Epidermal melanocyte (primary cell): ENCODE measurements at regions not wholly inside any gene's neighbourhood (a gene's known extent, or its start where the extent isn't known, plus 50 kb on each side); places are given as distances from the start of the nearest gene placed in this dataset.

ENCODE experiments used
- DNase-seq: peaks from one replicate; pipeline ENCODE4 v3.0.0; 2011; ENCODE audit warnings: low spot score; ENCODE audit not compliant: insufficient read length

GRCh38 chr1:30610917-30611316 is 112.5 kb downstream of the MATN1 start:
- DNase-seq = no peak

- no peak for DNase-seq
Measured at GRCh38 chr1:30609999-30610345, 113.4 kb downstream of the MATN1 start.

GRCh38 chr1:30609336-30609998 is 113.9 kb downstream of the MATN1 start:
- DNase-seq = no peak

- no peak for DNase-seq
Measured at GRCh38 chr1:30607723-30608122, 115.7 kb downstream of the MATN1 start.

- DNase-seq = no peak
Measured at GRCh38 chr1:30606166-30606565, 117.2 kb downstream of the MATN1 start.

- no peak for DNase-seq
Measured at GRCh38 chr1:30605441-30605920, 117.9 kb downstream of the MATN1 start.

GRCh38 chr1:30604801-30605440 is 118.5 kb downstream of the MATN1 start:
- no peak for DNase-seq

GRCh38 chr1:30603081-30603858 is 120.1 kb downstream of the MATN1 start:
- no peak for DNase-seq

GRCh38 chr1:30601316-30602085 is 121.9 kb downstream of the MATN1 start:
- no peak for DNase-seq

GRCh38 chr1:30600706-30601105 is 122.7 kb downstream of the MATN1 start:
- no peak for DNase-seq

GRCh38 chr1:30600258-30600657 is 123.1 kb downstream of the MATN1 start:
- no peak for DNase-seq

- no peak for DNase-seq
Measured at GRCh38 chr1:30599721-30600120, 123.7 kb downstream of the MATN1 start.

- DNase-seq = no peak
Measured at GRCh38 chr1:30598571-30599114, 124.7 kb downstream of the MATN1 start.

GRCh38 chr1:30597711-30598110 is 125.7 kb downstream of the MATN1 start:
- no peak for DNase-seq

GRCh38 chr1:30596891-30597290 is 126.5 kb downstream of the MATN1 start:
- no peak for DNase-seq

GRCh38 chr1:30596470-30596869 is 126.9 kb downstream of the MATN1 start:
- no peak for DNase-seq

- no peak for DNase-seq
Measured at GRCh38 chr1:30589083-30589482, 134.3 kb downstream of the MATN1 start.

- DNase-seq = no peak
Measured at GRCh38 chr1:30588311-30589073, 134.9 kb downstream of the MATN1 start.

- no peak for DNase-seq
Measured at GRCh38 chr1:30586671-30587070, 136.7 kb downstream of the MATN1 start.

GRCh38 chr1:30579580-30579979 is 143.8 kb downstream of the MATN1 start:
- no peak for DNase-seq

- DNase-seq = no peak
Measured at GRCh38 chr1:30575066-30575465, 148.3 kb downstream of the MATN1 start.
